ENCODE measurements at regions not wholly inside any gene's neighbourhood (a gene's known extent, or its start where the extent isn't known, plus 50 kb on each side); places are given as distances from the start of the nearest gene placed in this dataset.

DNA sequence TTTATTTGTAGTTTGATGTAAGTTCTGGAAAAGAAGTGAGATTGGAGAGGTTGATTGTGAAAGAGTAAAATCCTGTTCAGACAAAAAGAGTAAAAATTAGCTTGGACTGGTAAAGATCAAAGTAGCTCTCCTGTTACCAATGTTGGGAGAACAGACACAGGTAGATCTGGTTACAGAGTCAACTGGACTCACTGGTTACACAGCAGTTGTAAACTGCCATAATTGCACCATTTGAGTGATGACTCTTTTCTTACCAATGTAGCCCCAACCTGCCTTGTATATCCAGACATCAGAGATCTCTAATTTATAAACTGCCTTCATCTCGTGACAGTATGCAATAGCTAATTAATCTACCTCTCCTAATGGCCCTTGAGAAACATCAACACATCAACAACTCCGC, 165.6 kb upstream of the PRSS16 start:
- no peak for TF ChIP-seq CTCF (IDR thresholded peaks at IDR 0.05)
- TF ChIP-seq REST (IDR thresholded peaks at IDR 0.05; ENCODE audit: insufficient read depth in 1 of 2, low read depth in 2 of 2, low read length in 1 of 2) = no peak
- no peak for TF ChIP-seq POLR2AphosphoS5 (IDR thresholded peaks at IDR 0.05; ENCODE audit: low read depth, low read length)
- TF ChIP-seq SIN3A (IDR thresholded peaks at IDR 0.05; ENCODE audit: borderline replicate concordance, insufficient read depth, low read depth, low read length) = no peak

Measured in Panc1 (cell line).